GM18858 (cell line): ENCODE measurements at regions not wholly inside any gene's neighbourhood (a gene's known extent, or its start where the extent isn't known, plus 50 kb on each side); places are given as distances from the start of the nearest gene placed in this dataset.

Experiments
- ATAC-seq: cut with Tn5 transposase; IDR thresholded peaks from one replicate; pipeline ENCODE4 v1.9.1; 2021; ENCODE audit not compliant: unreplicated experiment

GRCh38 chr13:77425705-77426104 is 98.8 kb upstream of the MYCBP2 start:
- ATAC-seq: no peak

GRCh38 chr13:77423296-77423695 is 96.4 kb upstream of the MYCBP2 start:
- ATAC-seq: no peak

- no peak for ATAC-seq
Observed at GRCh38 chr13:77422724-77423123, 95.8 kb upstream of the MYCBP2 start.

GRCh38 chr13:77417897-77418296 is 91.0 kb upstream of the MYCBP2 start:
- ATAC-seq: no peak

- ATAC-seq: no peak
Observed at GRCh38 chr13:77416666-77417212, 89.8 kb upstream of the MYCBP2 start.

GRCh38 chr13:77415253-77416071 is 88.6 kb upstream of the MYCBP2 start:
- peak; percentile 73 for ATAC-seq

- ATAC-seq: no peak
Observed at GRCh38 chr13:77412860-77413259, 86.0 kb upstream of the MYCBP2 start.

- ATAC-seq: no peak
Observed at GRCh38 chr13:77412116-77412635, 85.3 kb upstream of the MYCBP2 start.

GRCh38 chr13:77409412-77409811 is 82.5 kb upstream of the MYCBP2 start:
- ATAC-seq: no peak

GRCh38 chr13:77406644-77407440 is 79.9 kb upstream of the MYCBP2 start:
- ATAC-seq: no peak

- ATAC-seq: no peak
Observed at GRCh38 chr13:77398825-77399620, 72.1 kb upstream of the MYCBP2 start.

GRCh38 chr13:77397636-77398035 is 70.7 kb upstream of the MYCBP2 start:
- ATAC-seq: no peak

- no peak for ATAC-seq
Observed at GRCh38 chr13:77391475-77391874, 64.6 kb upstream of the MYCBP2 start.

GRCh38 chr13:77390391-77390790 is 63.5 kb upstream of the MYCBP2 start:
- ATAC-seq: no peak

- ATAC-seq: peak; percentile 72
Observed at GRCh38 chr13:77389625-77390000, 62.7 kb upstream of the MYCBP2 start.

- no peak for ATAC-seq
Observed at GRCh38 chr13:77388944-77389624, 62.2 kb upstream of the MYCBP2 start.

GRCh38 chr13:77387607-77388200 is 60.8 kb upstream of the MYCBP2 start:
- ATAC-seq: no peak

- peak; percentile 65 for ATAC-seq
Observed at GRCh38 chr13:77386880-77387606, 60.1 kb upstream of the MYCBP2 start.

- no peak for ATAC-seq
Observed at GRCh38 chr13:77386046-77386445, 59.2 kb upstream of the MYCBP2 start.
